ENCODE measurements at regions not wholly inside any gene's neighbourhood (a gene's known extent, or its start where the extent isn't known, plus 50 kb on each side); places are given as distances from the start of the nearest gene placed in this dataset.

DNA sequence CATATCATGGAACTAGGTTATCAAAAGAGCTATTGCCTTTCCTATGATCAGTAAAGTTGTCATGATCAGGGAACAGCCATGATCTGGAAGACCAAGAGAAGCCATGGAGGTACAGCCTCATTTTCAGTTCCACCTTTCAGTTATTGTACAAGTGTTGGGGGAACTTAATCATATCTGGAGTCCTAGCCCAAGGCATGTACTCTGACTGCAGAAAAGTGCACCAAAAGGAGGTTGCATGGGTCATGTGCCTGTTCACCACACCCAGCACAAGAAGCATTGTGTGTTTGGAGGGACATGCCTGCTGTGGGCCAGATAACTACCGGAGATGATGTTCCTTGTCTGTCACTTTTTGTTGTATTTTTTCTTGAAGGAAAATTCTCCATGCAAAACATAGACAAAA, 185.8 kb upstream of the MAN1A1 start:
- no peak for TF ChIP-seq TAF1 (IDR thresholded peaks at IDR 0.05; ENCODE audit: borderline replicate concordance, low read depth, low read length)
- no peak for TF ChIP-seq POLR2AphosphoS5 (IDR thresholded peaks at IDR 0.05; ENCODE audit: low read depth, low read length)
